ENCODE measurements at regions not wholly inside any gene's neighbourhood (a gene's known extent, or its start where the extent isn't known, plus 50 kb on each side); places are given as distances from the start of the nearest gene placed in this dataset.

DNA sequence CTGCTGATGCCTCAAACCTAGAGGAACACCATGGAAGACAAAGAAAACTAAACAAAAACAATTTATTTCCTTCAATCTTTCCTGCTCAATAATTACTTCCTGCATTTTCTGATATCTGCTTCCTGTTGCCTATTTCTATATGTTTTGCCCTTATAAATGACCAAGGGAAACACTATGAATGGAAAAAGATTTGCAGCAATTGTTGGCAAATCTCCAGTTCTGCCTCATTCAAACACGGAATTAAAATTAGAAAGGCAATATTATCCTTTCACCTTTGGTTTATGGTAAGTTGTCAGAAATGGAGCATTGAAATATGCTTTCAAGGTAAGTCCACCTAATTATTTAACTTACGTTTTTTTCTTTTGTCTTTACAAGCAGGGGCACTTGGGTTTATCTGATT lies 552.2 kb upstream of the ANKRD30A start:
- no peaks in the 10 kb centered on the region for H3K36me3 ChIP-seq
- no peak for DNase-seq
- intact Hi-C loops (cut with DNase I), result no loop called here
- TF ChIP-seq, protein P1, sequence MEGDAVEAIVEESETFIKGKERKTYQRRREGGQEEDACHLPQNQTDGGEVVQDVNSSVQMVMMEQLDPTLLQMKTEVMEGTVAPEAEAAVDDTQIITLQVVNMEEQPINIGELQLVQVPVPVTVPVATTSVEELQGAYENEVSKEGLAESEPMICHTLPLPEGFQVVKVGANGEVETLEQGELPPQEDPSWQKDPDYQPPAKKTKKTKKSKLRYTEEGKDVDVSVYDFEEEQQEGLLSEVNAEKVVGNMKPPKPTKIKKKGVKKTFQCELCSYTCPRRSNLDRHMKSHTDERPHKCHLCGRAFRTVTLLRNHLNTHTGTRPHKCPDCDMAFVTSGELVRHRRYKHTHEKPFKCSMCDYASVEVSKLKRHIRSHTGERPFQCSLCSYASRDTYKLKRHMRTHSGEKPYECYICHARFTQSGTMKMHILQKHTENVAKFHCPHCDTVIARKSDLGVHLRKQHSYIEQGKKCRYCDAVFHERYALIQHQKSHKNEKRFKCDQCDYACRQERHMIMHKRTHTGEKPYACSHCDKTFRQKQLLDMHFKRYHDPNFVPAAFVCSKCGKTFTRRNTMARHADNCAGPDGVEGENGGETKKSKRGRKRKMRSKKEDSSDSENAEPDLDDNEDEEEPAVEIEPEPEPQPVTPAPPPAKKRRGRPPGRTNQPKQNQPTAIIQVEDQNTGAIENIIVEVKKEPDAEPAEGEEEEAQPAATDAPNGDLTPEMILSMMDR (IDR thresholded peaks at IDR 0.05), result no peak
- no peaks in the 10 kb centered on the region for H3K9me3 ChIP-seq
- H3K27ac ChIP-seq, result no peak overlapping the region
- no peak overlapping the region for H3K4me3 ChIP-seq
- ATAC-seq, result no peak
- H3K27me3 ChIP-seq, result no peaks in the 10 kb centered on the region
- no peaks in the 10 kb centered on the region for H3K4me1 ChIP-seq

- Histone ChIP-seq H3K9me3 (peaks cover 0 to 2% of the 10 kb centered on the region in 2 donors), H3K4me3 (no peak overlapping the region), H3K4me1 (no peaks in the 10 kb centered on the region), H3K36me3 (no peaks in the 10 kb centered on the region), H3K27me3 (no peaks in the 10 kb centered on the region), H3K27ac (no peak overlapping the region)
- DNase-seq (no peak), ATAC-seq (no peak)
- intact Hi-C loops (cut with DNase I), result no loop called here
- TF ChIP-seq, protein P1 (IDR thresholded peaks at IDR 0.05), result no peak
Measured at GRCh38 chr10:36564433-36564832, 561.0 kb upstream of the ANKRD30A start.

GRCh38 chr10:36559412-36560400 lies 565.7 kb upstream of the ANKRD30A start:
- intact Hi-C loops (cut with DNase I), result no loop called here
- no peak for ATAC-seq

GRCh38 chr10:36556468-36556867 lies 568.9 kb upstream of the ANKRD30A start:
- Histone ChIP-seq H3K27me3 (no peaks in the 10 kb centered on the region), H3K4me1 (no peaks in the 10 kb centered on the region), H3K4me3 (no peak overlapping the region), H3K9me3 (no peaks in the 10 kb centered on the region), H3K36me3 (no peaks in the 10 kb centered on the region), H3K27ac (no peak overlapping the region)
- TF ChIP-seq, protein P1 (IDR thresholded peaks at IDR 0.05), result no peak
- ATAC-seq (no peak), DNase-seq (no peak)
- intact Hi-C loops (cut with DNase I), result no loop called here

More at GRCh38 chr10:36559412-36560400, 565.7 kb upstream of the ANKRD30A start:
- no peaks in the 10 kb centered on the region for H3K27me3 ChIP-seq
- no peaks in the 10 kb centered on the region for H3K4me1 ChIP-seq
- no peak for DNase-seq
- H3K36me3 ChIP-seq, result no peaks in the 10 kb centered on the region
- H3K9me3 ChIP-seq, result no peaks in the 10 kb centered on the region
- no peak overlapping the region for H3K27ac ChIP-seq
- TF ChIP-seq, protein P1 (IDR thresholded peaks at IDR 0.05), result no peak
- no peak overlapping the region for H3K4me3 ChIP-seq

DNA sequence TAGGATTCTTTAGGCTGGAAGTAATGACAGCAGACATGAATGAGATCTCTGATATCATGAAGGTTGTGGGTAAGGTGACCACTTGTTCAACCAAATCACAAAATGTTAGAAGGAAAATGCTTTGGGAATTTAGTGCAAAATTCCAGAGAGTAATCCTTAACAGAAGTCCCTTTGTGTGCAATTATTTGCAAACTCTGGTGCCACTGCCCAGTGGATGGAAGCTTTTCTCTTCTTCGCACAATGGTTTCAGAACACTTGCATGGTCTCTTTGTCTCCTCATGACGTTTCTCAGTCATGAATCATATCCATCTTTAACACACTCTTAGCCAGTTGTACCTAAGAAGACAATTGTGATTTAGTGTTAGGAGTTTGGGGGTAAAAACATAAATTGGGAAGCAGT lies 570.4 kb upstream of the ANKRD30A start:
- no peaks in the 10 kb centered on the region for H3K4me1 ChIP-seq
- no peak for ATAC-seq
- intact Hi-C loops (cut with DNase I), result no loop called here

More for the DNA sequence above, 570.4 kb upstream of the ANKRD30A start:
- Histone ChIP-seq H3K27me3 (no peaks in the 10 kb centered on the region), H3K9me3 (no peaks in the 10 kb centered on the region), H3K4me3 (no peak overlapping the region), H3K36me3 (no peaks in the 10 kb centered on the region), H3K27ac (no peak overlapping the region)
- DNase-seq, result no peak
- TF ChIP-seq, protein P1 (IDR thresholded peaks at IDR 0.05), result no peak

Measured in left lung (tissue), 4 donors.